ENCODE measurements at regions not wholly inside any gene's neighbourhood (a gene's known extent, or its start where the extent isn't known, plus 50 kb on each side); places are given as distances from the start of the nearest gene placed in this dataset.

- no peak for TF ChIP-seq CTCF (IDR thresholded peaks at IDR 0.05; ENCODE audit: low read depth, low read length, missing control alignments)
- in situ Hi-C loops (cut with HindIII; ENCODE audit: low pct_ligation_motif_present, low sequenced_read_pairs) = no loop called here
These were observed 58.0 kb upstream of the MTNR1B start for GRCh38 chr11:92911478-92911877.

GRCh38 chr11:92915551-92915950, 53.9 kb upstream of the MTNR1B start:
- Histone ChIP-seq H3K27ac (no peak overlapping the region), H3K27me3 (replicated peaks) (no peaks in the 10 kb centered on the region), H3K36me3 (replicated peaks) (no peaks in the 10 kb centered on the region), H3K4me3 (ENCODE audit: low read depth, low read length) (no peak overlapping the region)
- no peak for DNase-seq
- in situ Hi-C loops (cut with HindIII; ENCODE audit: low pct_ligation_motif_present, low sequenced_read_pairs) = no loop called here
- no peak for TF ChIP-seq CTCF (IDR thresholded peaks at IDR 0.05; ENCODE audit: low read depth, low read length, missing control alignments)

More at GRCh38 chr11:92911478-92911877, 58.0 kb upstream of the MTNR1B start:
- H3K27ac ChIP-seq = no peak overlapping the region
- H3K27me3 ChIP-seq (replicated peaks) = no peaks in the 10 kb centered on the region
- H3K4me3 ChIP-seq (ENCODE audit: low read depth, low read length) = no peak overlapping the region
- no peaks in the 10 kb centered on the region for H3K36me3 ChIP-seq (replicated peaks)
- no peak for DNase-seq

GRCh38 chr11:92916299-92916698, 53.2 kb upstream of the MTNR1B start:
- no peaks in the 10 kb centered on the region for H3K27me3 ChIP-seq (replicated peaks)
- no peak overlapping the region for H3K27ac ChIP-seq
- in situ Hi-C loops (cut with HindIII; ENCODE audit: low pct_ligation_motif_present, low sequenced_read_pairs) = no loop called here
- TF ChIP-seq CTCF (IDR thresholded peaks at IDR 0.05; ENCODE audit: low read depth, low read length, missing control alignments) = no peak
- H3K4me3 ChIP-seq (ENCODE audit: low read depth, low read length) = no peak overlapping the region
- no peak for DNase-seq
- H3K36me3 ChIP-seq (replicated peaks) = no peaks in the 10 kb centered on the region

- H3K27me3 ChIP-seq (replicated peaks) = no peaks in the 10 kb centered on the region
These were observed 51.5 kb upstream of the MTNR1B start for GRCh38 chr11:92917927-92918326.

GRCh38 chr11:92919048-92919447, 50.4 kb upstream of the MTNR1B start:
- no peaks in the 10 kb centered on the region for H3K27me3 ChIP-seq (replicated peaks)
- no peaks in the 10 kb centered on the region for H3K36me3 ChIP-seq (replicated peaks)
- in situ Hi-C loops (cut with HindIII; ENCODE audit: low pct_ligation_motif_present, low sequenced_read_pairs) = no loop called here
- no peak overlapping the region for H3K27ac ChIP-seq
- TF ChIP-seq CTCF (IDR thresholded peaks at IDR 0.05; ENCODE audit: low read depth, low read length, missing control alignments) = no peak
- H3K4me3 ChIP-seq (ENCODE audit: low read depth, low read length) = no peak overlapping the region
- no peak for DNase-seq

More at GRCh38 chr11:92917927-92918326, 51.5 kb upstream of the MTNR1B start:
- Histone ChIP-seq H3K4me3 (ENCODE audit: low read depth, low read length) (no peak overlapping the region), H3K27ac (no peak overlapping the region), H3K36me3 (replicated peaks) (no peaks in the 10 kb centered on the region)
- DNase-seq = no peak
- TF ChIP-seq CTCF (IDR thresholded peaks at IDR 0.05; ENCODE audit: low read depth, low read length, missing control alignments) = no peak
- in situ Hi-C loops (cut with HindIII; ENCODE audit: low pct_ligation_motif_present, low sequenced_read_pairs) = no loop called here

All from brain microvascular endothelial cell (primary cell).